GM12878 (cell line): ENCODE measurements at regions not wholly inside any gene's neighbourhood (a gene's known extent, or its start where the extent isn't known, plus 50 kb on each side); places are given as distances from the start of the nearest gene placed in this dataset.

Experiments
- ATAC-seq: fragments of 200-7000 bp; cut with Tn5 transposase; 3 replicates; pipeline ENCODE4 v1.9.1; 2020; ENCODE audit warnings: mild to moderate bottlenecking, moderate library complexity
- BruUV-seq: library from RNA; stranded (reverse); fragments of 400-500 nt; replicated peaks from 2 replicates; lab custom pipeline; 2021; lab: Mats Ljungman, UMichigan
- CTCF ChIA-PET: fragments of 300-600 bp; sonication (Branson Sonifier 250); formaldehyde crosslinking; extraction: SDS; loops from one replicate; lab custom pipeline; 2021; ENCODE audit warnings: inconsistent platforms; lab: Yijun Ruan, JAX
- POLR2A ChIA-PET: fragments of 350-600 bp; formaldehyde crosslinking; extraction: SDS; loops from one replicate; lab custom pipeline; 2021; ENCODE audit warnings: inconsistent platforms; lab: Charles Lee
- RAD21 ChIA-PET: fragments of 300-600 bp; sonication (Branson Sonifier 250); formaldehyde crosslinking; loops from one replicate; lab custom pipeline; 2023; ENCODE audit warnings: antibody characterized with exemption; ENCODE audit not compliant: unreplicated experiment; lab: Charles Lee
- SMC1A ChIA-PET: fragments of 300-600 bp; sonication (Branson Sonifier 250); formaldehyde crosslinking; loops from one replicate; lab custom pipeline; 2023; ENCODE audit not compliant: unreplicated experiment, uncharacterized antibody; lab: Charles Lee
- DNase-seq: peaks from one replicate; pipeline ENCODE4 v3.0.0-alpha.2; 2011; ENCODE audit warnings: low read depth, low spot score
- FAIRE-seq: peaks from 3 replicates; lab custom pipeline; 2011; peaks lifted over from hg19 to GRCh38; lab: Jason Lieb, UNC
- H2AFZ ChIP-seq: 2 replicates; pipeline ENCODE4 v1.6.0; 2011; ENCODE audit warnings: low read depth, low read length, control low read depth; ENCODE audit not compliant: control insufficient read depth
- H3K27ac ChIP-seq: 2 replicates; pipeline ENCODE4 v1.5.1; 2011; ENCODE audit warnings: control low read depth; ENCODE audit not compliant: control insufficient read depth, insufficient read depth
- H3K27me3 ChIP-seq, 2 experiments: replicated peaks in 1 of 2; 2 replicates each; pipeline versions ENCODE4 v1.6.0 to v1.6.1; 2011; ENCODE audit warnings: low read length in 1 of 2; ENCODE audit not compliant: control insufficient read depth in 2 of 2, insufficient read depth in 2 of 2
- H3K36me3 ChIP-seq, 2 experiments: 2 replicates each; pipeline ENCODE4 v1.5.1; 2011; ENCODE audit warnings: low read length in 1 of 2; ENCODE audit not compliant: control insufficient read depth in 2 of 2, insufficient read depth in 2 of 2
- H3K4me1 ChIP-seq: 2 replicates; pipeline ENCODE4 v1.6.1; 2011; ENCODE audit warnings: mild to moderate bottlenecking, low read length, moderate library complexity, mixed read lengths; ENCODE audit not compliant: control insufficient read depth, insufficient read depth
- H3K4me2 ChIP-seq: 2 replicates; pipeline ENCODE4 v1.6.0; 2011; ENCODE audit warnings: control low read depth; ENCODE audit not compliant: control insufficient read depth, insufficient read depth
- H3K4me3 ChIP-seq: fragments of 200-600 bp; sonication (generic); 2 replicates; pipeline ENCODE4 v1.5.1; 2016
- H3K79me2 ChIP-seq: 2 replicates; pipeline ENCODE4 v1.6.0; 2011; ENCODE audit warnings: low read length; ENCODE audit not compliant: control insufficient read depth, insufficient read depth
- H3K9ac ChIP-seq: 2 replicates; pipeline ENCODE4 v1.8.0; 2011; ENCODE audit warnings: low read length, control low read depth, mixed read lengths; ENCODE audit not compliant: control insufficient read depth, insufficient read depth
- H3K9me3 ChIP-seq: replicated peaks from 3 replicates; pipeline ENCODE4 v1.5.1; 2011; ENCODE audit warnings: mild to moderate bottlenecking, low read length; ENCODE audit not compliant: control insufficient read depth, insufficient read depth
- H4K20me1 ChIP-seq: 2 replicates; pipeline ENCODE4 v1.6.0; 2011; ENCODE audit not compliant: control insufficient read depth, insufficient read depth
- BHLHE40 ChIP-seq, 2 experiments: fragments of 450-650 bp in 1 of 2; IDR thresholded peaks; 2 replicates each; pipeline ENCODE4 v1.6.1; 2011 to 2017; ENCODE audit warnings: low read depth in 2 of 2, borderline replicate concordance in 1 of 2, improper control_type of control experiment in 1 of 2, low read length in 1 of 2, mild to moderate bottlenecking in 1 of 2
- CBFB ChIP-seq: IDR thresholded peaks from 2 replicates; pipeline ENCODE4 v1.6.1; 2016; ENCODE audit warnings: antibody characterized with exemption, low read depth
- CTCF ChIP-seq, 3 experiments: IDR thresholded peaks in 2 of 3; conservative IDR thresholded peaks in 1 of 3; 2 replicates each; pipeline ENCODE4 v1.5.1; 2011; ENCODE audit warnings: low read depth in 3 of 3, low read length in 3 of 3, mild to moderate bottlenecking in 3 of 3, control low read depth in 2 of 3, moderate library complexity in 2 of 3, inconsistent platforms in 1 of 3, mixed read lengths in 1 of 3; ENCODE audit not compliant: control insufficient read depth in 2 of 3, insufficient read depth in 1 of 3; ENCODE audit errors: extremely low read depth in 1 of 3
- E4F1 ChIP-seq: fragments of 450-650 bp; IDR thresholded peaks from 2 replicates; pipeline ENCODE4 v1.6.1; 2018; ENCODE audit warnings: borderline replicate concordance, mild to moderate bottlenecking; ENCODE audit not compliant: partially characterized antibody
- ETV6 ChIP-seq, 2 experiments: fragments of 450-650 bp in 1 of 2; IDR thresholded peaks in 1 of 2; conservative IDR thresholded peaks in 1 of 2; 2 replicates each; pipeline ENCODE4 v1.6.1; 2014; ENCODE audit warnings: antibody characterized with exemption in 1 of 2, borderline replicate concordance in 1 of 2, low read depth in 1 of 2, mild to moderate bottlenecking in 1 of 2, moderate library complexity in 1 of 2
- FOS ChIP-seq: IDR thresholded peaks from 3 replicates; pipeline ENCODE4 v1.6.1; 2011; ENCODE audit warnings: borderline replicate concordance; ENCODE audit not compliant: insufficient read length; ENCODE audit errors: extremely low read depth
- HCFC1 ChIP-seq: fragments of 150-350 bp; IDR thresholded peaks from 2 replicates; pipeline ENCODE4 v1.6.1; 2014; ENCODE audit warnings: low read length
- HDAC6 ChIP-seq: fragments of 200-600 bp; sonication (generic); IDR thresholded peaks from one replicate; pipeline ENCODE4 v1.8.0; 2017; ENCODE audit warnings: antibody characterized with exemption; ENCODE audit not compliant: unreplicated experiment
- IKZF2 ChIP-seq, 2 experiments: fragments of 450-650 bp; IDR thresholded peaks; 2 replicates each; pipeline ENCODE4 v1.6.1; 2017; ENCODE audit warnings: mild to moderate bottlenecking in 2 of 2, moderate library complexity in 2 of 2
- KDM1A ChIP-seq: fragments of 200-600 bp; sonication (generic); IDR thresholded peaks from 2 replicates; pipeline ENCODE4 v1.6.1; 2016; ENCODE audit warnings: borderline replicate concordance
- LARP7 ChIP-seq: fragments of 450-650 bp; IDR thresholded peaks from 2 replicates; pipeline ENCODE4 v1.6.1; 2017; ENCODE audit warnings: mild to moderate bottlenecking
- NR2F1 ChIP-seq: fragments of 450-650 bp; conservative IDR thresholded peaks from 2 replicates; pipeline ENCODE4 v1.6.1; 2017; ENCODE audit warnings: mild to moderate bottlenecking
- POU2F2 ChIP-seq: IDR thresholded peaks from 3 replicates; pipeline ENCODE4 v1.6.1; 2011; ENCODE audit warnings: low read depth, mild to moderate bottlenecking, low read length, borderline replicate concordance
- RAD21 ChIP-seq: IDR thresholded peaks from 2 replicates; pipeline ENCODE4 v1.6.1; 2011; ENCODE audit warnings: mild to moderate bottlenecking, low read depth, low read length, moderate library complexity; ENCODE audit not compliant: insufficient read depth
- SIX5 ChIP-seq: IDR thresholded peaks from 2 replicates; pipeline ENCODE4 v1.6.1; 2011; ENCODE audit warnings: mild to moderate bottlenecking, low read depth, low read length, moderate library complexity; ENCODE audit not compliant: severe bottlenecking
- STAT3 ChIP-seq: IDR thresholded peaks from 2 replicates; pipeline ENCODE4 v1.6.1; 2011; ENCODE audit warnings: low read depth, low read length, improper control_type of control experiment
- SUZ12 ChIP-seq: fragments of 200-600 bp; sonication (generic); IDR thresholded peaks from one replicate; pipeline ENCODE4 v1.6.1; 2018; ENCODE audit warnings: antibody characterized with exemption, mild to moderate bottlenecking; ENCODE audit not compliant: unreplicated experiment
- TCF12 ChIP-seq: IDR thresholded peaks from 2 replicates; pipeline ENCODE4 v1.6.1; 2011; ENCODE audit warnings: low read depth, mild to moderate bottlenecking, low read length
- USF2 ChIP-seq: IDR thresholded peaks from 2 replicates; pipeline ENCODE4 v1.6.1; 2011; ENCODE audit warnings: low read depth, low read length, improper control_type of control experiment, borderline replicate concordance
- WRNIP1 ChIP-seq: IDR thresholded peaks from 2 replicates; pipeline ENCODE4 v1.6.1; 2011; ENCODE audit warnings: low read depth, low read length, improper control_type of control experiment, borderline replicate concordance
- WGBS: methylation state at CpG from one replicate; pipeline ENCODE4 v1.1.6; 2016; ENCODE audit warnings: low lambda C conversion rate; ENCODE audit not compliant: insufficient replicate concordance, insufficient coverage; ENCODE audit errors: missing lambda C conversion rate; 5-methylcytosine and 5-hydroxymethylcytosine counted together
- in situ Hi-C: fragments of 300-500 bp; cut with MboI; formaldehyde crosslinking; loops from 9 replicates; pipeline ENCODE4 v1.14.3; 2018; ENCODE audit warnings: mixed read lengths
- intact Hi-C: fragments of 100-400 bp; cut with micrococcal nuclease; formaldehyde crosslinking; loops from one replicate; pipeline ENCODE4 v1.14.2; 2022; ENCODE audit not compliant: unreplicated experiment

GRCh38 chr18:46297124-46297523 lies 192.9 kb downstream of the HAUS1 start:
- 0% methylated on average over 1 of the region's 1 CpG for WGBS
- no TSS peak for BruUV-seq
- H3K9me3 ChIP-seq, result no peaks in the 10 kb centered on the region
- H3K4me1 ChIP-seq, result no peaks in the 10 kb centered on the region
- no peak for ATAC-seq
- DNase-seq, result no peak
- in situ Hi-C loops (no loop called here), intact Hi-C loops (no loop called here)
- H3K4me3 ChIP-seq, result no peak overlapping the region
- RAD21 ChIA-PET, result no interaction called here
- H3K36me3 ChIP-seq, result no peaks in the 10 kb centered on the region
- H4K20me1 ChIP-seq, result no peaks in the 10 kb centered on the region
- no peak for TF ChIP-seq RAD21
- no peak for TF ChIP-seq HCFC1
- no peak for TF ChIP-seq LARP7
- no peak for TF ChIP-seq SIX5
- no peak for TF ChIP-seq E4F1
- TF ChIP-seq STAT3, result no peak
- no peak for TF ChIP-seq POU2F2
- no peak for TF ChIP-seq BHLHE40 (IDR thresholded peaks at IDR 0.05; ENCODE audit: borderline replicate concordance in 1 of 2, low read depth in 2 of 2, low read length in 1 of 2)
- no peak for TF ChIP-seq IKZF2 (IDR thresholded peaks at IDR 0.05)
- TF ChIP-seq USF2, result no peak
- TF ChIP-seq FOS, result no peak
- no peak for TF ChIP-seq WRNIP1
- TF ChIP-seq CTCF (IDR thresholded peaks at IDR 0.05 in 2 of 3, conservative IDR thresholded peaks at IDR 0.05 in 1 of 3; ENCODE audit: control insufficient read depth in 2 of 3, extremely low read depth in 1 of 3, insufficient read depth in 1 of 3, low read depth in 3 of 3, low read length in 3 of 3), result no peak
- TF ChIP-seq ETV6 (conservative IDR thresholded peaks at IDR 0.05 in 1 of 2, IDR thresholded peaks at IDR 0.05 in 1 of 2; ENCODE audit: borderline replicate concordance in 1 of 2, low read depth in 1 of 2), result no peak
- no peak for TF ChIP-seq NR2F1
- TF ChIP-seq HDAC6, result no peak
- no peak for TF ChIP-seq KDM1A
- TF ChIP-seq CBFB, result no peak
- TF ChIP-seq TCF12, result no peak
- no peak for TF ChIP-seq SUZ12
- CTCF ChIA-PET, result no interaction called here
- H3K4me2 ChIP-seq, result no peak overlapping the region
- peaks cover 0 to 1% of the 10 kb centered on the region in 2 experiments; a peak in 1 of 4 replicates for H3K27me3 ChIP-seq
- H3K9ac ChIP-seq, result no peak overlapping the region
- POLR2A ChIA-PET, result no interaction called here
- FAIRE-seq, result no peak
- SMC1A ChIA-PET, result no interaction called here
- H3K79me2 ChIP-seq, result no peaks in the 10 kb centered on the region
- H2AFZ ChIP-seq, result no peak overlapping the region
- H3K27ac ChIP-seq, result no peak overlapping the region
